Parathyroid adenoma (tissue), 2 donors: ENCODE measurements at regions not wholly inside any gene's neighbourhood (a gene's known extent, or its start where the extent isn't known, plus 50 kb on each side); places are given as distances from the start of the nearest gene placed in this dataset.

ENCODE experiments used
- H2AFZ ChIP-seq: fragments of 300-600 bp; sonication (generic); one replicate; pipeline ENCODE4 v1.7.0; 2017; ENCODE audit warnings: antibody characterized with exemption, mild to moderate bottlenecking
- H3K27ac ChIP-seq: fragments of 300-600 bp; sonication (generic); one replicate; pipeline ENCODE4 v1.7.0; 2017
- H3K27me3 ChIP-seq: fragments of 300-600 bp; sonication (generic); one replicate; pipeline ENCODE4 v1.7.0; 2017; ENCODE audit warnings: low read length; ENCODE audit not compliant: control insufficient read depth, insufficient read depth
- H3K36me3 ChIP-seq: fragments of 300-600 bp; sonication (generic); one replicate; pipeline ENCODE4 v1.7.0; 2017; ENCODE audit warnings: low read length; ENCODE audit not compliant: control insufficient read depth, insufficient read depth
- H3K4me1 ChIP-seq: fragments of 300-600 bp; sonication (generic); one replicate; pipeline ENCODE4 v1.7.0; 2017; ENCODE audit warnings: control low read depth
- H3K4me2 ChIP-seq: fragments of 300-600 bp; sonication (generic); one replicate; pipeline ENCODE4 v1.7.0; 2017; ENCODE audit warnings: low read length
- H3K4me3 ChIP-seq: fragments of 300-600 bp; sonication (generic); one replicate; pipeline ENCODE4 v1.7.0; 2017; ENCODE audit warnings: low read depth, low read length
- H3K79me2 ChIP-seq: fragments of 300-600 bp; sonication (generic); one replicate; pipeline ENCODE4 v1.7.0; 2017; ENCODE audit warnings: control low read depth
- H3K9ac ChIP-seq: fragments of 300-600 bp; sonication (generic); one replicate; pipeline ENCODE4 v1.7.0; 2017; ENCODE audit warnings: mild to moderate bottlenecking
- H3K9me3 ChIP-seq: fragments of 300-600 bp; sonication (generic); one replicate; pipeline ENCODE4 v1.7.0; 2017; ENCODE audit warnings: low read length; ENCODE audit not compliant: control insufficient read depth
- CTCF ChIP-seq: fragments of 300-600 bp; sonication (generic); IDR thresholded peaks from one replicate; pipeline ENCODE4 v1.7.0; 2017; ENCODE audit warnings: antibody characterized with exemption, mild to moderate bottlenecking
- donor health status: primary hyperparathyroidism.

GRCh38 chr22:49413146-49413545 is 414.5 kb downstream of the BRD1 start:
- no peak overlapping the region for H3K9ac ChIP-seq
- H2AFZ ChIP-seq, result no peak overlapping the region
- no peak overlapping the region for H3K27ac ChIP-seq
- TF ChIP-seq CTCF, result no peak
- no peak overlapping the region for H3K4me2 ChIP-seq
- no peaks in the 10 kb centered on the region for H3K36me3 ChIP-seq
- H3K4me3 ChIP-seq, result no peak overlapping the region
- no peaks in the 10 kb centered on the region for H3K9me3 ChIP-seq
- H3K79me2 ChIP-seq, result no peaks in the 10 kb centered on the region
- H3K27me3 ChIP-seq, result no peaks in the 10 kb centered on the region
- no peaks in the 10 kb centered on the region for H3K4me1 ChIP-seq

- TF ChIP-seq CTCF, result no peak
- H3K27me3 ChIP-seq, result no peaks in the 10 kb centered on the region
Measured at GRCh38 chr22:49412236-49412635, 415.4 kb downstream of the BRD1 start.

GRCh38 chr22:49411236-49411635 is 416.4 kb downstream of the BRD1 start:
- Histone ChIP-seq H3K79me2 (no peaks in the 10 kb centered on the region), H3K36me3 (no peaks in the 10 kb centered on the region), H3K9ac (no peak overlapping the region), H3K9me3 (no peaks in the 10 kb centered on the region), H3K4me3 (no peak overlapping the region), H2AFZ (no peak overlapping the region), H3K4me2 (no peak overlapping the region), H3K4me1 (no peaks in the 10 kb centered on the region), H3K27ac (no peak overlapping the region), H3K27me3 (no peaks in the 10 kb centered on the region)
- TF ChIP-seq CTCF, result no peak

More at GRCh38 chr22:49412236-49412635, 415.4 kb downstream of the BRD1 start:
- H3K79me2 ChIP-seq, result no peaks in the 10 kb centered on the region
- no peak overlapping the region for H3K27ac ChIP-seq
- H3K4me2 ChIP-seq, result no peak overlapping the region
- H3K36me3 ChIP-seq, result no peaks in the 10 kb centered on the region
- H3K9ac ChIP-seq, result no peak overlapping the region
- no peaks in the 10 kb centered on the region for H3K9me3 ChIP-seq
- no peak overlapping the region for H3K4me3 ChIP-seq
- no peak overlapping the region for H2AFZ ChIP-seq
- no peaks in the 10 kb centered on the region for H3K4me1 ChIP-seq

GRCh38 chr22:49408102-49408836 is 419.4 kb downstream of the BRD1 start:
- Histone ChIP-seq H3K27ac (no peak overlapping the region), H3K79me2 (no peaks in the 10 kb centered on the region), H3K9me3 (no peaks in the 10 kb centered on the region), H3K27me3 (no peaks in the 10 kb centered on the region), H3K4me3 (no peak overlapping the region), H3K4me1 (no peaks in the 10 kb centered on the region), H2AFZ (no peak overlapping the region), H3K4me2 (no peak overlapping the region), H3K36me3 (no peaks in the 10 kb centered on the region), H3K9ac (no peak overlapping the region)
- no peak for TF ChIP-seq CTCF
